ENCODE measurements at regions not wholly inside any gene's neighbourhood (a gene's known extent, or its start where the extent isn't known, plus 50 kb on each side); places are given as distances from the start of the nearest gene placed in this dataset.

DNA sequence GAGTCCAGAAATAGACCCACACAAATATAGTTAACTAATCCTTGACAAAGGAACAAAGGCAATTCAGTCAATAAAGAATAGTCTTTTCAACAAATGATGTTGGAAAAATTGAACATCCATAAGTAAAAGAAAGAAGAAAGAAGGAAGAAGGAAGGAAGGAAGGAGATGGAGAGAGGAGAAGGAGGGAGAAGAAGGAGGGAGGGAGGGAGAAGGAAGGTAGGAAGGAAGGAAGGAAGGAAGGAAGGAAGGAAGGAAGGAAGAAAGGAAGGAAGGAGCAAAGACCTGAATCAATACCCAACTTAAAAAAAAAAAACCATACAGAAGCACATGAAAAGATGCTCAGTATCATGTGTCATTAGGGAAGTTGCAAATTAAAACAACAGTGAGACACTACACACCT is 148.3 kb downstream of the ATL2 start:
- DNase-seq = no peak

DNA sequence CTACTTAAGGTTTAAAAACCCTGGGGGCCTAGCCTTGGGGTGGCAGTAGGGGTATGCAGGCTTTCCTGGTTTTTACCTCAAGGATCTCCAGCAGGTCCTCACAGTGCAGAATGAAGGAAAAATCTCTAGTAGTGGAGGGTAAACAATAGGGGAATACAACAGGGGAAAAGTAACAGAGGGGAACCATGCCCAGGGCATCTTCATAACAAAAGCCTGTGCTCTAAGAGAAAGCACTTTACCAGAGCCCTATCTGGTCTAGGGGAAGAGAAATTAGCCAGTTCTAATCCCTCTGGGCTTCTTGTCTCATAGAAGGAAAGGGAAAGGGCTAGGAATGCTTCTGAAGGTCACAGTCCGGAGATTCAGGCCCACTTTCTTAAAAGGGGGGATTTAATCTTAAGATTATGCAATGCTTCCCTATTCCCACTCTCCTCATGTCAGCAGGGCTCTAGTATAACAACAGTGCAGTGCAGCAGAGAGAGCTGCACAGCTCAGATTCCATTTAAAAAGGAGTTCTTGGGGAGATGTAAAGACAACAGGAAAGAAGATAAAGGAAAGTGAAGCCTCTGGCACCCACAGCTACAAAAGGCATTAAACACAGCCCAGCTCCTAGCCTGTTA is 149.0 kb upstream of the CYP1B1 start:
- DNase-seq = no peak
- no peaks in the 10 kb centered on the region for H4K20me1 ChIP-seq (ENCODE audit: insufficient read depth, low read length)
- H3K27ac ChIP-seq (ENCODE audit: low read length) = no peak overlapping the region
- no peaks in the 10 kb centered on the region for H3K9me3 ChIP-seq (replicated peaks; ENCODE audit: insufficient read depth, low read length)
- H3K4me3 ChIP-seq (ENCODE audit: low read length) = no peak overlapping the region
- H3F3A ChIP-seq (ENCODE audit: insufficient read depth, low read length) = no peaks in the 10 kb centered on the region
- H3K4me1 ChIP-seq (ENCODE audit: low read length) = no peaks in the 10 kb centered on the region
- no peaks in the 10 kb centered on the region for H3K9me2 ChIP-seq (replicated peaks; ENCODE audit: insufficient read depth, low read length)
- H3K27me3 ChIP-seq (replicated peaks; ENCODE audit: insufficient read depth, low read length) = no peaks in the 10 kb centered on the region
- no peaks in the 10 kb centered on the region for H3K36me3 ChIP-seq (replicated peaks; ENCODE audit: insufficient read depth, low read length)
- no peak overlapping the region for H3K9ac ChIP-seq (ENCODE audit: low read length)
- H3K4me2 ChIP-seq (ENCODE audit: low read depth, low read length) = no peak overlapping the region
- no peak overlapping the region for H2AFZ ChIP-seq (ENCODE audit: low read length)
- TF ChIP-seq EZH2 (optimal IDR thresholded peaks at IDR 0.05; ENCODE audit: low read depth, low read length) (no peak), EZH2phosphoT487 (IDR thresholded peaks at IDR 0.05; ENCODE audit: low read length) (no peak)
- TF ChIP-seq, protein P1, sequence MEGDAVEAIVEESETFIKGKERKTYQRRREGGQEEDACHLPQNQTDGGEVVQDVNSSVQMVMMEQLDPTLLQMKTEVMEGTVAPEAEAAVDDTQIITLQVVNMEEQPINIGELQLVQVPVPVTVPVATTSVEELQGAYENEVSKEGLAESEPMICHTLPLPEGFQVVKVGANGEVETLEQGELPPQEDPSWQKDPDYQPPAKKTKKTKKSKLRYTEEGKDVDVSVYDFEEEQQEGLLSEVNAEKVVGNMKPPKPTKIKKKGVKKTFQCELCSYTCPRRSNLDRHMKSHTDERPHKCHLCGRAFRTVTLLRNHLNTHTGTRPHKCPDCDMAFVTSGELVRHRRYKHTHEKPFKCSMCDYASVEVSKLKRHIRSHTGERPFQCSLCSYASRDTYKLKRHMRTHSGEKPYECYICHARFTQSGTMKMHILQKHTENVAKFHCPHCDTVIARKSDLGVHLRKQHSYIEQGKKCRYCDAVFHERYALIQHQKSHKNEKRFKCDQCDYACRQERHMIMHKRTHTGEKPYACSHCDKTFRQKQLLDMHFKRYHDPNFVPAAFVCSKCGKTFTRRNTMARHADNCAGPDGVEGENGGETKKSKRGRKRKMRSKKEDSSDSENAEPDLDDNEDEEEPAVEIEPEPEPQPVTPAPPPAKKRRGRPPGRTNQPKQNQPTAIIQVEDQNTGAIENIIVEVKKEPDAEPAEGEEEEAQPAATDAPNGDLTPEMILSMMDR (IDR thresholded peaks at IDR 0.05; ENCODE audit: low read length) = no peak
- H3K79me2 ChIP-seq (ENCODE audit: low read length) = no peaks in the 10 kb centered on the region

More for the DNA sequence above, 148.3 kb downstream of the ATL2 start:
- no peaks in the 10 kb centered on the region for H3K36me3 ChIP-seq (replicated peaks; ENCODE audit: insufficient read depth, low read length)
- no peak overlapping the region for H3K27ac ChIP-seq (ENCODE audit: low read length)
- no peak overlapping the region for H2AFZ ChIP-seq (ENCODE audit: low read length)
- H3F3A ChIP-seq (ENCODE audit: insufficient read depth, low read length) = no peaks in the 10 kb centered on the region
- H3K79me2 ChIP-seq (ENCODE audit: low read length) = no peaks in the 10 kb centered on the region
- H3K9me2 ChIP-seq (replicated peaks; ENCODE audit: insufficient read depth, low read length) = no peaks in the 10 kb centered on the region
- no peaks in the 10 kb centered on the region for H3K4me1 ChIP-seq (ENCODE audit: low read length)
- H3K9ac ChIP-seq (ENCODE audit: low read length) = no peak overlapping the region
- no peak for TF ChIP-seq EZH2phosphoT487 (IDR thresholded peaks at IDR 0.05; ENCODE audit: low read length)
- no peak overlapping the region for H3K4me2 ChIP-seq (ENCODE audit: low read depth, low read length)
- H4K20me1 ChIP-seq (ENCODE audit: insufficient read depth, low read length) = no peaks in the 10 kb centered on the region
- no peaks in the 10 kb centered on the region for H3K27me3 ChIP-seq (replicated peaks; ENCODE audit: insufficient read depth, low read length)
- no peak overlapping the region for H3K4me3 ChIP-seq (ENCODE audit: low read length)
- H3K9me3 ChIP-seq (replicated peaks; ENCODE audit: insufficient read depth, low read length) = no peaks in the 10 kb centered on the region

DNA sequence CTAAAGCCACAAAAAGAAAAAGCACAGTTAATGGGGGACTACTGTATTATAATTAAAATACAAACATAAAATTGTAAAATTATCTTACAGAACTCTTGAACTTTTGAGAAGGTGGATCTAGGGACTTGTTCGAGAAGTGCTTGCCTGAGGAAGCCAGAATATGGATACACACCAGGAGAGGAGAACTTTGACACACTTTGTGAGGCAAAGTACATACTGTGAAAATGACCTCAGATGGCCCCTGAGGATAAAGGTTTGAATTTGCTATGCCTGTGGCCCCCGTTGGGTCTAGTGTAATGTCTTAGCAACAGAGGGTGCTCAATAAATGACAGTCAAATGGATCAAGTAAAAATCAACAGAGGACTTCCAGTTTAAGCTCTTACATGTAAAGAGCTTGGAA is 148.2 kb upstream of the CYP1B1 start:
- no peaks in the 10 kb centered on the region for H3F3A ChIP-seq (ENCODE audit: insufficient read depth, low read length)
- DNase-seq = no peak
- H4K20me1 ChIP-seq (ENCODE audit: insufficient read depth, low read length) = no peaks in the 10 kb centered on the region
- H2AFZ ChIP-seq (ENCODE audit: low read length) = no peak overlapping the region
- H3K4me2 ChIP-seq (ENCODE audit: low read depth, low read length) = no peak overlapping the region
- no peaks in the 10 kb centered on the region for H3K79me2 ChIP-seq (ENCODE audit: low read length)
- H3K27ac ChIP-seq (ENCODE audit: low read length) = no peak overlapping the region
- H3K36me3 ChIP-seq (replicated peaks; ENCODE audit: insufficient read depth, low read length) = no peaks in the 10 kb centered on the region
- TF ChIP-seq EZH2 (optimal IDR thresholded peaks at IDR 0.05; ENCODE audit: low read depth, low read length) (no peak), EZH2phosphoT487 (IDR thresholded peaks at IDR 0.05; ENCODE audit: low read length) (no peak)
- TF ChIP-seq, protein P1 (IDR thresholded peaks at IDR 0.05; ENCODE audit: low read length) = no peak
- no peaks in the 10 kb centered on the region for H3K9me2 ChIP-seq (replicated peaks; ENCODE audit: insufficient read depth, low read length)
- H3K9ac ChIP-seq (ENCODE audit: low read length) = no peak overlapping the region
- H3K4me1 ChIP-seq (ENCODE audit: low read length) = no peaks in the 10 kb centered on the region
- no peaks in the 10 kb centered on the region for H3K9me3 ChIP-seq (replicated peaks; ENCODE audit: insufficient read depth, low read length)
- no peak overlapping the region for H3K4me3 ChIP-seq (ENCODE audit: low read length)
- H3K27me3 ChIP-seq (replicated peaks; ENCODE audit: insufficient read depth, low read length) = no peaks in the 10 kb centered on the region

- H3K4me3 ChIP-seq (ENCODE audit: low read length) = no peak overlapping the region
- no peaks in the 10 kb centered on the region for H3K27me3 ChIP-seq (replicated peaks; ENCODE audit: insufficient read depth, low read length)
- no peaks in the 10 kb centered on the region for H3K36me3 ChIP-seq (replicated peaks; ENCODE audit: insufficient read depth, low read length)
- no peaks in the 10 kb centered on the region for H3K9me2 ChIP-seq (replicated peaks; ENCODE audit: insufficient read depth, low read length)
- TF ChIP-seq, protein P1 (IDR thresholded peaks at IDR 0.05; ENCODE audit: low read length) = no peak
- TF ChIP-seq EZH2 (optimal IDR thresholded peaks at IDR 0.05; ENCODE audit: low read depth, low read length) = no peak
- TF ChIP-seq EZH2phosphoT487 (IDR thresholded peaks at IDR 0.05; ENCODE audit: low read length) = no peak
- H3K9ac ChIP-seq (ENCODE audit: low read length) = no peak overlapping the region
- H3K9me3 ChIP-seq (replicated peaks; ENCODE audit: insufficient read depth, low read length) = no peaks in the 10 kb centered on the region
- H3K4me2 ChIP-seq (ENCODE audit: low read depth, low read length) = no peak overlapping the region
- no peaks in the 10 kb centered on the region for H4K20me1 ChIP-seq (ENCODE audit: insufficient read depth, low read length)
- no peak for DNase-seq
- no peaks in the 10 kb centered on the region for H3F3A ChIP-seq (ENCODE audit: insufficient read depth, low read length)
- H3K4me1 ChIP-seq (ENCODE audit: low read length) = no peaks in the 10 kb centered on the region
- no peaks in the 10 kb centered on the region for H3K79me2 ChIP-seq (ENCODE audit: low read length)
- H3K27ac ChIP-seq (ENCODE audit: low read length) = no peak overlapping the region
- H2AFZ ChIP-seq (ENCODE audit: low read length) = no peak overlapping the region
Measured at GRCh38 chr2:38223256-38223655, 147.3 kb upstream of the CYP1B1 start.

Data from MM.1S (cell line).